Mucosa of descending colon (tissue), 3 donors: ENCODE measurements at regions not wholly inside any gene's neighbourhood (a gene's known extent, or its start where the extent isn't known, plus 50 kb on each side); places are given as distances from the start of the nearest gene placed in this dataset.

ENCODE experiments used
- ATAC-seq: fragments of 200-7000 bp; cut with Tn5 transposase; one replicate; pipeline ENCODE4 v1.9.1; 2020; ENCODE audit warnings: mild to moderate bottlenecking, moderate library complexity
- DNase-seq, 3 donors: peaks; one replicate each; pipeline ENCODE4 v3.0.0-alpha.2; 2020
- H3K36me3 ChIP-seq: fragments of 200-600 bp; one replicate; pipeline ENCODE4 v1.8.0; 2021; ENCODE audit warnings: low read depth, mild to moderate bottlenecking
- H3K4me1 ChIP-seq: fragments of 200-600 bp; one replicate; pipeline ENCODE4 v1.8.0; 2021; ENCODE audit warnings: low read depth, mild to moderate bottlenecking
- H3K4me3 ChIP-seq: fragments of 200-600 bp; one replicate; pipeline ENCODE4 v1.8.0; 2021; ENCODE audit warnings: mild to moderate bottlenecking
- H3K9me3 ChIP-seq: fragments of 200-600 bp; one replicate; pipeline ENCODE4 v1.8.0; 2021; ENCODE audit warnings: mild to moderate bottlenecking
- CTCF ChIP-seq: fragments of 200-600 bp; IDR thresholded peaks from one replicate; pipeline ENCODE4 v1.8.0; 2022; ENCODE audit warnings: antibody characterized with exemption, mild to moderate bottlenecking
- intact Hi-C, 2 donors: fragments of 100-400 bp; cut with DNase I in 1 of 2; cut with micrococcal nuclease in 1 of 2; formaldehyde crosslinking; loops; one replicate each; pipeline versions ENCODE4 v1.11.0 to v1.11.1; 2022; cut with DNase I, micrococcal nuclease
- donor health status: DM: no; HTN: no; CAD: no; lungs with moderate emphysema.
- donor health status: DM: no; HTN: no; CAD: no.
- donor health status: DM: no; HTN: yes; CAD: no.

GRCh38 chr1:83067954-83068353, 931.0 kb downstream of the TTLL7 start:
- no peak for ATAC-seq
- no peak overlapping the region for H3K4me3 ChIP-seq
- TF ChIP-seq CTCF = no peak
- no peak for DNase-seq
- intact Hi-C loops = no loop called here
- H3K36me3 ChIP-seq = no peaks in the 10 kb centered on the region
- H3K9me3 ChIP-seq = no peaks in the 10 kb centered on the region
- H3K4me1 ChIP-seq = no peaks in the 10 kb centered on the region

GRCh38 chr1:83065952-83066727, 932.8 kb downstream of the TTLL7 start:
- no peak overlapping the region for H3K4me3 ChIP-seq
- ATAC-seq (no peak), DNase-seq (no peak)
- no peaks in the 10 kb centered on the region for H3K4me1 ChIP-seq
- no peak for TF ChIP-seq CTCF
- no peaks in the 10 kb centered on the region for H3K36me3 ChIP-seq
- intact Hi-C loops = no loop called here
- no peaks in the 10 kb centered on the region for H3K9me3 ChIP-seq

- no peak for TF ChIP-seq CTCF
- intact Hi-C loops = no loop called here
Measured at GRCh38 chr1:83064589-83065242, 934.2 kb downstream of the TTLL7 start.

DNA sequence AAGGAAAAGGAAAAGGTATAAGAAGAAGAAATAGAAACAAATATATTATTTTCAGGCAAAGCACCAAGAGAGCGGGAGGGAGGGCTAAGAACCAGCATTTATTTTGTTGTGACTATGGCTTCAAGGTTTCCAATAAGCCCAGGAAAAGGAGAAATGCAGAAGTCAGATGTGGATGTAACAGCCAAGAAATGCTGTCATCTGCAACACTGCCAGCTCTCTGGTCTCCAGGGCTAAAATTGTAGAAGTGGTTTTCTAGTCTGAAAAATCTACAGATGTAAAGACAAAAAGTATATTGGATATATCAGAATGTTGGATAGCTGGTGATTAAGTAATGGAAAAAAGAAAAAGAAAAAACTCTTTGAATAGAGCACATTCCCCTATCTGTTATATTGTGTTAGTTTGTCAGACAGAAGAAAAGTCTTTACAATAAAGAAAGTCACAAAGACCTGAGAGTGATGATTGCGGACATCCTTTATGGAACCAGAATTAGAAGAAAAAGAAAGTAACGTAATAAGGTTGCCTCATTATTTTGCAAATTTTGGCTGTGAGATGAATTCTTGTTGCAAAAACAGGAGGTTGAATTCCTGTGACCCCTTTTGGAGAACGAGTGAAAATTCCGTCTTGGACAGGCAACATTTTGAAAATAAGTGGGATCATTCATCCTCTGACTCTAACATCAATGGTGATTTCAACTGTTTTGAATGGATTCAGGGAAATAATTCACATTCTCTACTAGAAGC, 938.1 kb downstream of the TTLL7 start:
- no peaks in the 10 kb centered on the region for H3K9me3 ChIP-seq
- no peak for TF ChIP-seq CTCF
- H3K36me3 ChIP-seq = no peaks in the 10 kb centered on the region
- intact Hi-C loops = no loop called here
- DNase-seq (no peak), ATAC-seq (no peak)
- no peak overlapping the region for H3K4me3 ChIP-seq
- no peaks in the 10 kb centered on the region for H3K4me1 ChIP-seq

More at GRCh38 chr1:83064589-83065242, 934.2 kb downstream of the TTLL7 start:
- Histone ChIP-seq H3K4me3 (no peak overlapping the region), H3K36me3 (no peaks in the 10 kb centered on the region), H3K4me1 (no peaks in the 10 kb centered on the region), H3K9me3 (no peaks in the 10 kb centered on the region)
- DNase-seq = no peak
- no peak for ATAC-seq

- Histone ChIP-seq H3K36me3 (no peaks in the 10 kb centered on the region), H3K4me3 (no peak overlapping the region), H3K9me3 (no peaks in the 10 kb centered on the region), H3K4me1 (no peaks in the 10 kb centered on the region)
- no peak for DNase-seq
- intact Hi-C loops = no loop called here
- TF ChIP-seq CTCF = no peak
- no peak for ATAC-seq
Measured at GRCh38 chr1:83060221-83060620, 938.7 kb downstream of the TTLL7 start.
